ENCODE measurements at regions not wholly inside any gene's neighbourhood (a gene's known extent, or its start where the extent isn't known, plus 50 kb on each side); places are given as distances from the start of the nearest gene placed in this dataset.

DNA sequence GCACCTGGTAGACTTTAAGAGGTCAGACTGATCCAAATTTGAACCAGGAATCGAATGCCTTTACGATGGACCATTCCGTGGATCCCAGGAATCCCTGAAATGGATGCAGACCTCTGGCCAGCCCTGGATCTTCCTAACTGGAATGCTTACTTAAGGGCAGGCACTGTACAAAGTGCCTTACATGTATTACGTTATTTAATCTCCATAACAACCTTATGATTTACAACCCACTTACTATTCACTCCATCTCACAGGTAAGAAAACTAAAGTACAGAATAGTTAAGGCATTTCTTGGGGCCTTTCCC is 93.6 kb downstream of the HSPH1 start:
- TF ChIP-seq, protein P1, sequence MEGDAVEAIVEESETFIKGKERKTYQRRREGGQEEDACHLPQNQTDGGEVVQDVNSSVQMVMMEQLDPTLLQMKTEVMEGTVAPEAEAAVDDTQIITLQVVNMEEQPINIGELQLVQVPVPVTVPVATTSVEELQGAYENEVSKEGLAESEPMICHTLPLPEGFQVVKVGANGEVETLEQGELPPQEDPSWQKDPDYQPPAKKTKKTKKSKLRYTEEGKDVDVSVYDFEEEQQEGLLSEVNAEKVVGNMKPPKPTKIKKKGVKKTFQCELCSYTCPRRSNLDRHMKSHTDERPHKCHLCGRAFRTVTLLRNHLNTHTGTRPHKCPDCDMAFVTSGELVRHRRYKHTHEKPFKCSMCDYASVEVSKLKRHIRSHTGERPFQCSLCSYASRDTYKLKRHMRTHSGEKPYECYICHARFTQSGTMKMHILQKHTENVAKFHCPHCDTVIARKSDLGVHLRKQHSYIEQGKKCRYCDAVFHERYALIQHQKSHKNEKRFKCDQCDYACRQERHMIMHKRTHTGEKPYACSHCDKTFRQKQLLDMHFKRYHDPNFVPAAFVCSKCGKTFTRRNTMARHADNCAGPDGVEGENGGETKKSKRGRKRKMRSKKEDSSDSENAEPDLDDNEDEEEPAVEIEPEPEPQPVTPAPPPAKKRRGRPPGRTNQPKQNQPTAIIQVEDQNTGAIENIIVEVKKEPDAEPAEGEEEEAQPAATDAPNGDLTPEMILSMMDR (IDR thresholded peaks at IDR 0.05; ENCODE audit: unreplicated experiment), result no peak
- H3K4me1 Mint-ChIP-seq (ENCODE audit: low read depth), result no peaks in the 10 kb centered on the region
- DNase-seq (ENCODE audit: low spot score, unreplicated experiment), result no peak
- no peak overlapping the region for H3K27ac Mint-ChIP-seq
- no peaks in the 10 kb centered on the region for H3K9me3 Mint-ChIP-seq (ENCODE audit: low read depth)
- H3K27me3 Mint-ChIP-seq, result peaks cover 47% of the 10 kb centered on the region
- no peak overlapping the region for H3K4me3 Mint-ChIP-seq (ENCODE audit: low read depth)
- no peaks in the 10 kb centered on the region for H3K36me3 Mint-ChIP-seq (ENCODE audit: insufficient read depth)

DNA sequence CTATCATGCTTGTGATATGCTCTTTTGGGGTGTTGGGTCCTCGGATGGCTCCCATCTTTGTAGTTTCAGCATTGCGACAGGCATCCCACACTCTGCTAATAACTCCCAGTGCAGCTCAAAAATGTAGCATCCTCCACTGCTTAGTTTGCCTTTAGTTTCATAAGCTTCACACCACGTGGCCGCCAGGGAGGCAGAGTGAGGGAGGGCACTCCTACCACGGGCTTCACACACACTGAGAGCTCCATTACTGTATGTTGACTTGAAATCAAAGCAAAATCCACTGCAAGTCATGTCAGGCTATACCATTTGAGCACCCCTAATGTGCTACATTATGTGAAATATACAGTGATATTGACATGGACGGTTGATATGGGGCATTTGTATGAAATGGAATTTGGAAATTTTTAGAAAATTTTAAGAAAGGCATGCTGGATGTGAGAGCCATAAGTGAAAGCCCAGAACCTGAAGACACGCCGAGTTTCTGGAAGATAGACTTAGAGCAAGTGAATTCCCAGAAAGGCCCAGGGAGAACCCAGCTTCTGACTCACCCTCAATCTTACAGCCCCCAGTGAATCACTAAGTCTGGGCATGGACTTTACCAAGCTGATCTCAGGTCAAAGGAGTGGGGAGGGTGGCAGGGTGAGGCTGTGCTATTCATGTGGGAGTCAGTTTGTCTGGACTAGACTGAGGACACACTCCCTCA is 94.1 kb downstream of the HSPH1 start:
- DNase-seq (ENCODE audit: low spot score, unreplicated experiment), result no peak
- Mint-ChIP-seq H3K9me3 (ENCODE audit: low read depth) (no peaks in the 10 kb centered on the region), H3K4me1 (ENCODE audit: low read depth) (no peaks in the 10 kb centered on the region), H3K27me3 (peaks cover 47% of the 10 kb centered on the region), H3K4me3 (ENCODE audit: low read depth) (no peak overlapping the region), H3K27ac (no peak overlapping the region), H3K36me3 (ENCODE audit: insufficient read depth) (no peaks in the 10 kb centered on the region)
- TF ChIP-seq, protein P1 (IDR thresholded peaks at IDR 0.05; ENCODE audit: unreplicated experiment), result no peak

DNA sequence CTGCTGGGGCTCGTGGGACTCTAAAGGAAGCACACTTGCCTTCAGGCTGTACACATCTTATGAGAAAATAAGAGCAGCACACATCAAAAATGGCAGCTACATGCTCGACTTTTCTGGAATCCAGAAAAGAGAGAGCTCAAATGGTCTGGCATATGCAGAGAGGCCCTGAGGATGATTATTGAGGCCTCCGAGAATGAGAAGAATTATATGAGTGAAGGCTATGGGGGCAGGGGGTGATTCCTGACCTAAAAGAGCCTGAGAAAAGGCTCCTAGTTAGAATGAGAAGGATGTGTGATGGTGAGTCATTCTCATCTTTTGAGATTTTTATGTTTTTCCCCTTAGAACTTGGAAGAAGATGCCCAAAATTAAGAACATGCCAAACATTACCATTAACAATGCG is 97.1 kb downstream of the HSPH1 start:
- Mint-ChIP-seq H3K36me3 (ENCODE audit: insufficient read depth) (no peaks in the 10 kb centered on the region), H3K27ac (no peak overlapping the region)

DNA sequence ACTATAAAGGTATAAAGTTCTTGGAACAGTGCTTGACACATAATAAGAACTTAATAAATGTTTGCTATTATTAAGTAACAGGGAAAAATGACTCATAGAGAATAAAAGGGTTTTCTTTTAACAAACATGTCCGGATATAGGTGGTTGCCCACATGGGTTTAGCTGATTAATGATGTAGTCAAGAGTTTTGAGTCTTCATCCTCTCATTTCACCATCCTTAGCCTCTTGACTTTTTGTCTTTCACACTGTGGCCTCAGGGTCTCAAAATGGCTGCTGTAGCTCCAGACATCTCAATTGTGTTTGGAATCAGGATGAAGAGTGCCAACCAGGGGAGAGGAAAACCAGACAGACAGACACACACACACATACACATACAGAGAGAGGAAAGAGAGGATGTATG is 97.9 kb downstream of the HSPH1 start:
- TF ChIP-seq, protein P1 (IDR thresholded peaks at IDR 0.05; ENCODE audit: unreplicated experiment), result no peak
- Mint-ChIP-seq H3K4me1 (ENCODE audit: low read depth) (no peaks in the 10 kb centered on the region), H3K36me3 (ENCODE audit: insufficient read depth) (no peaks in the 10 kb centered on the region), H3K27me3 (peaks cover 55% of the 10 kb centered on the region), H3K4me3 (ENCODE audit: low read depth) (no peak overlapping the region), H3K27ac (no peak overlapping the region), H3K9me3 (ENCODE audit: low read depth) (no peaks in the 10 kb centered on the region)
- no peak for DNase-seq (ENCODE audit: low spot score, unreplicated experiment)

More for the DNA sequence above, 97.1 kb downstream of the HSPH1 start:
- Mint-ChIP-seq H3K4me3 (ENCODE audit: low read depth) (no peak overlapping the region), H3K4me1 (ENCODE audit: low read depth) (no peaks in the 10 kb centered on the region), H3K9me3 (ENCODE audit: low read depth) (no peaks in the 10 kb centered on the region), H3K27me3 (peaks cover 58% of the 10 kb centered on the region)
- no peak for DNase-seq (ENCODE audit: low spot score, unreplicated experiment)
- TF ChIP-seq, protein P1 (IDR thresholded peaks at IDR 0.05; ENCODE audit: unreplicated experiment), result no peak

DNA sequence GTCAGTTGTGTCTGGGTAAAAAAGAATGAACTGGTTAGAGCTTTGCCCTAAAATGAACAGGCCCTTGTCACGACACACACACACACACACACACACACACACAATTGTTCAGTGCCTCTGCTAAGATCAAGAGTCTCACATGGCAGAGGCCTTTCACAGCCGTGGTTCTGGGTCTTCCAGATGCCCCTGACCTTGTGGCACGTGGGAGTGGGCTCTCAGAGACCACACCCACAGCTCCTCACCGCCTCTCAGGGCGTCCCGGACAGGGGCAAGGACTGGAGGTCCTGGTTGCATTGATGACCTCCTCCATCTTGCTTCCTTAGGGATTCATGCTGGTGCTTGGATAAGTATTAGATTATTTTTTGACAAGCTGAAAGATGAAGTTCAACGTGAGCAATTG is 101.0 kb downstream of the HSPH1 start:
- Mint-ChIP-seq H3K9me3 (ENCODE audit: low read depth) (no peaks in the 10 kb centered on the region), H3K4me1 (ENCODE audit: low read depth) (no peaks in the 10 kb centered on the region), H3K36me3 (ENCODE audit: insufficient read depth) (no peaks in the 10 kb centered on the region), H3K27ac (no peak overlapping the region), H3K4me3 (ENCODE audit: low read depth) (no peak overlapping the region), H3K27me3 (peaks cover 27% of the 10 kb centered on the region)
- DNase-seq (ENCODE audit: low spot score, unreplicated experiment), result no peak
- TF ChIP-seq, protein P1 (IDR thresholded peaks at IDR 0.05; ENCODE audit: unreplicated experiment), result no peak

Data from progenitor cell of endocrine pancreas (in vitro differentiated cells).